Lung (tissue), 11 donors: ENCODE measurements at regions not wholly inside any gene's neighbourhood (a gene's known extent, or its start where the extent isn't known, plus 50 kb on each side); places are given as distances from the start of the nearest gene placed in this dataset.
"Not testable (repeated sequence)": the region's sequence is repeated elsewhere in the genome, so short reads cannot be mapped to it uniquely, and the experiment has no call there.

Experiments used
- ATAC-seq: fragments of 200-7000 bp; cut with Tn5 transposase; one replicate; pipeline ENCODE4 v1.9.1; 2020; ENCODE audit warnings: moderate number of reproducible peaks; ENCODE audit not compliant: insufficient read depth, low FRiP score
- DNase-seq, 3 donors: peaks; one replicate each; pipeline ENCODE4 v3.0.0-alpha.2; 2013 to 2017
- H3K27ac ChIP-seq, 2 donors: one replicate each; pipeline ENCODE4 v1.5.1; 2013; ENCODE audit warnings: mild to moderate bottlenecking in 2 of 2, moderate library complexity in 2 of 2, control low read depth in 1 of 2, inconsistent platforms in 1 of 2, low read depth in 1 of 2, low read length in 1 of 2
- H3K27me3 ChIP-seq, 3 donors: one replicate each; pipeline ENCODE4 v1.5.1; 2013; ENCODE audit warnings: low read length in 2 of 3; ENCODE audit not compliant: control insufficient read depth in 3 of 3, insufficient read depth in 3 of 3
- H3K36me3 ChIP-seq, 4 donors: one replicate each; pipeline ENCODE4 v1.5.1; 2013; ENCODE audit warnings: low read length in 4 of 4, mild to moderate bottlenecking in 1 of 4, moderate library complexity in 1 of 4; ENCODE audit not compliant: control insufficient read depth in 4 of 4, insufficient read depth in 4 of 4
- H3K4me1 ChIP-seq, 5 donors: one replicate each; pipeline ENCODE4 v1.5.1; 2013; ENCODE audit warnings: low read length in 5 of 5, mild to moderate bottlenecking in 2 of 5, moderate library complexity in 1 of 5; ENCODE audit not compliant: control insufficient read depth in 5 of 5, insufficient read depth in 5 of 5
- H3K4me3 ChIP-seq: one replicate; pipeline ENCODE4 v1.5.1; 2013; ENCODE audit warnings: mild to moderate bottlenecking, control low read depth, moderate library complexity
- H3K9ac ChIP-seq, 2 donors: one replicate each; pipeline ENCODE4 v1.5.1; 2013; ENCODE audit warnings: low read length in 2 of 2, control low read depth in 1 of 2; ENCODE audit not compliant: insufficient read depth in 1 of 2
- H3K9me3 ChIP-seq, 4 donors: one replicate each; pipeline ENCODE4 v1.5.1; 2013; ENCODE audit warnings: low read length in 3 of 4, mild to moderate bottlenecking in 1 of 4, moderate library complexity in 1 of 4; ENCODE audit not compliant: control insufficient read depth in 4 of 4, insufficient read depth in 3 of 4
- WGBS, 2 donors: extraction: QIAGEN DNeasy Blood & Tissue Kit; methylation state at CpG; one replicate each; pipeline ENCODE4 v1.1.7; 2013; 5-methylcytosine and 5-hydroxymethylcytosine counted together
- TF ChIP-seq, protein P1 (sequence below): IDR thresholded peaks from 2 replicates; pipeline ENCODE4 v1.5.1; 2012; ENCODE audit warnings: mild to moderate bottlenecking; ENCODE audit errors: control extremely low read depth, extremely low read depth
- donor health status: control.
- donor health status: control.
- donor health status: Bipolar disorder and iron deficiency.
- donor health status: healthy.
- donor health status: DM: yes; HTN: yes; CAD: no.

DNA sequence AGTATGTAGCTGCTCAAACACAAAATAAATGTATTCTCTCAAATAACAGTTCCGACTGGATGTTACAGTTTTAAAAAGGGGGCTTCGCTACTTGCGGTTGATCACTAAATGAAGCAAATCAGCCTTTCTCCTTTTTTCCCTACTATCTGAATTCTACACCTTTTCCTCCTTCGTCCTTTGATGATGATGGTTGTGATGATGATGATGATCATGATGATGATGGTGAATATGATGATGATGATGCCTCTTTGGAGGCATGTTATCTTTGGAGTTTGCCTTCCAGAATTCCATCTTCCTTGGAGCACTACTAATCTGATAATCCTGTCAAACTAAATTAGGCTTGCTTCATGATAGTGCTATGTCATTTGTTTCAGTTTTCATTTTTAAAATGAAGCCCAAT lies 1073.3 kb downstream of the SOCS6 start:
- Histone ChIP-seq H3K4me3 (no peak overlapping the region), H3K27me3 (no peaks in the 10 kb centered on the region), H3K4me1 (no peaks in the 10 kb centered on the region), H3K9ac (no peak overlapping the region), H3K36me3 (no peaks in the 10 kb centered on the region), H3K27ac (no peak overlapping the region), H3K9me3 (peaks cover 0 to 6% (median 3%) of the 10 kb centered on the region in 4 donors)
- DNase-seq (no peak), ATAC-seq (no peak)
- TF ChIP-seq, protein P1, sequence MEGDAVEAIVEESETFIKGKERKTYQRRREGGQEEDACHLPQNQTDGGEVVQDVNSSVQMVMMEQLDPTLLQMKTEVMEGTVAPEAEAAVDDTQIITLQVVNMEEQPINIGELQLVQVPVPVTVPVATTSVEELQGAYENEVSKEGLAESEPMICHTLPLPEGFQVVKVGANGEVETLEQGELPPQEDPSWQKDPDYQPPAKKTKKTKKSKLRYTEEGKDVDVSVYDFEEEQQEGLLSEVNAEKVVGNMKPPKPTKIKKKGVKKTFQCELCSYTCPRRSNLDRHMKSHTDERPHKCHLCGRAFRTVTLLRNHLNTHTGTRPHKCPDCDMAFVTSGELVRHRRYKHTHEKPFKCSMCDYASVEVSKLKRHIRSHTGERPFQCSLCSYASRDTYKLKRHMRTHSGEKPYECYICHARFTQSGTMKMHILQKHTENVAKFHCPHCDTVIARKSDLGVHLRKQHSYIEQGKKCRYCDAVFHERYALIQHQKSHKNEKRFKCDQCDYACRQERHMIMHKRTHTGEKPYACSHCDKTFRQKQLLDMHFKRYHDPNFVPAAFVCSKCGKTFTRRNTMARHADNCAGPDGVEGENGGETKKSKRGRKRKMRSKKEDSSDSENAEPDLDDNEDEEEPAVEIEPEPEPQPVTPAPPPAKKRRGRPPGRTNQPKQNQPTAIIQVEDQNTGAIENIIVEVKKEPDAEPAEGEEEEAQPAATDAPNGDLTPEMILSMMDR = no peak
- 89 to 95% methylated on average over 4 of the region's 4 CpGs for WGBS, 2 donors

DNA sequence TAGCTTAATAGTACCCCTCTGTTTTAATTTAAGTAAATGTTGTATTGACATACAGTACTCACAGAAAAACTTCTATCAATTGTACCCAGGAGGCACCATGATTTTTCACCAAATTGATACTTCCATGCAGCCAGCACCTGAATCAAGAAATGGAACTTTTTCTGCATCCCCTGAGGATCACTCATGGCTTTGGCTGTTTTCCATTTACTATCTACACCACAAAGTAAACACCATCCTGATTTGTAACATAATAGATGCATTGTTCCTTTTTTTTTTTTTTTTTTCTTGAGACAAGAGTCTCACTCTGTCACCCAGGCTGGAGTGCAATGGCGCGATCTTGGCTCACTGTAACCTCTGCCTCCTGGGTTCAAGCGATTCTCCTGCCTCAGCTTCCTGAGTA lies 1066.8 kb downstream of the SOCS6 start:
- H3K4me3 ChIP-seq, DNase-seq, ATAC-seq, H3K27ac ChIP-seq, H3K27me3 ChIP-seq, H3K4me1 ChIP-seq, H3K9ac ChIP-seq, H3K36me3 ChIP-seq, H3K9me3 ChIP-seq: not testable (repeated sequence)
- 77 to 92% methylated on average over 3 of the region's 3 CpGs for whole genome bisulfite sequencing, 2 donors

DNA sequence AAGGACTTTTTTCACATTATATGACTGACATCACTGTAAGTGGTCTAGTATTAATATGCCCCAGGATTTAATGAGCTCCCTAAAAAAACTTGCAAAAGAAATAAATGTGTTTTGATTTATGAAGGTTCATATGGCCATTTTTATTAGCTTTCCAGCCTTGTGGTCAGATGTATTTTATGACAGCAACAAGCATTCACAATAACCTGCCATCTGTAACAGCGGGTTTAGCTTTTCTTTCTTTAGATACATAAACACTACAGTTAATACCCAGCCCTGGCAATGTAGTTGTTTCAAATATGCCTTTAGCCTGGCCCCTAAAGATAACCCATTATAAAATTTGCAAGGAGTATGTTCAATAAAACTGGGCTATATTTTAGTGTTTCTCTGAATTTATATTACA lies 1063.8 kb downstream of the SOCS6 start:
- Histone ChIP-seq H3K9ac (no peak overlapping the region), H3K4me1 (no peaks in the 10 kb centered on the region)
- DNase-seq = no peak

DNA sequence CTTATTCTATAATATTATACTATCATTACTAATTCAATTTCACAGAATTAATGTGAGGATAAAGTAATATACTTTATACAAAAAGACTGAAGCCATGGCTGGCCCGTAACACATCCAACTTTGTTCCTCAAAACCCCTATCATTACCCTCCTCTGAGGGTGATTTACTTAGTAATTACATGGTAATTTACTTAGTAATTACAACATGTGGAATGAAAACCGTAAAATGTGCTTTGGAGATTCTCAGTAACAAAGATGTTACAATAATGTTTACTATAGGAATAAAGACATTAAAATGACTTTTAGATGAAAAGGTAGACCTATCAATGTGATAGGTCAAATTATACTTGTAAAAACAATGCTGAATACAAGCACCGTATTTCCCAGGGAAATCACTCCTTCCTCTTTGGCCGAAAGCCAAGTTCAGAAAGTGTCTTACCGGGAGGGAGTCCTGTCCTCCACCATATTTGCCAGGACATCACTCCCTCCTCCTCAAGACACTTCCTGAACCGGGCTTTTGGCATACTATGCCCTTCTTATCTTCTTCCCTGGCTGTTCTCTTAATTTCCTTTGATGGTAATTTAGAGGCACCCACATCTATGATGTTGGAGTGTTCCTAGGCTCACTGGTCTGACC lies 1047.8 kb downstream of the SOCS6 start:
- no peak overlapping the region for H3K9ac ChIP-seq
- no peaks in the 10 kb centered on the region for H3K36me3 ChIP-seq
- no peaks in the 10 kb centered on the region for H3K9me3 ChIP-seq
- TF ChIP-seq, protein P1 = no peak
- ATAC-seq = no peak
- DNase-seq = no peak
- 48 to 50% methylated on average over 6 of the region's 6 CpGs for WGBS, 2 donors
- H3K27me3 ChIP-seq = no peaks in the 10 kb centered on the region
- H3K4me3 ChIP-seq = no peak overlapping the region
- H3K27ac ChIP-seq = no peak overlapping the region
- no peaks in the 10 kb centered on the region for H3K4me1 ChIP-seq

More for the DNA sequence above, 1063.8 kb downstream of the SOCS6 start:
- no peak overlapping the region for H3K4me3 ChIP-seq
- H3K9me3 ChIP-seq = no peaks in the 10 kb centered on the region
- no peaks in the 10 kb centered on the region for H3K27me3 ChIP-seq
- 82 to 89% methylated on average over 1 of the region's 1 CpG for WGBS, 2 donors
- TF ChIP-seq, protein P1 = no peak
- H3K36me3 ChIP-seq = no peaks in the 10 kb centered on the region
- ATAC-seq = no peak
- no peak overlapping the region for H3K27ac ChIP-seq
